A204.1 (cell line): ENCODE measurements at regions not wholly inside any gene's neighbourhood (a gene's known extent, or its start where the extent isn't known, plus 50 kb on each side); places are given as distances from the start of the nearest gene placed in this dataset.
"Not testable (repeated sequence)": the region's sequence is repeated elsewhere in the genome, so short reads cannot be mapped to it uniquely, and the experiment has no call there.

Experiments
- FAIRE-seq: peaks from 2 replicates; lab custom pipeline; 2012; peaks lifted over from hg19 to GRCh38; lab: Jason Lieb, UNC

DNA sequence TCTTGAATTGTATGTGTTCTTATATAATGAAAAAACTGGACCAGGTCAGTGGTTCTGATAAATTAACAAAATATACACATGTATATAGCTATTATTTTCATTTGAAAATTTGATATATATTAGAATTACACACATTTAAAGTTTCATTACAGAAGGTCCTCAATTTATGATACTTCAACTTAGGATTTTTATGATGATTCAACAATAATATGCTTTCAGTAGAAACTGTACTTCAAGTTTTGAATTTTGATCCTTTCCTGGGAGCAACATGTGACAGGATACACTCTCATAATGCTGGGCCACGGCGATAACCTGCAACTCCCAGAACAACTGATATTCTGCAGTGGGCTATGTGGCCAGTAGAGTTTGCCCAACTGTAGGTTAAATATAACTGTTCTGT is 344.7 kb downstream of the TAF11L14 start:
- no peak for FAIRE-seq

DNA sequence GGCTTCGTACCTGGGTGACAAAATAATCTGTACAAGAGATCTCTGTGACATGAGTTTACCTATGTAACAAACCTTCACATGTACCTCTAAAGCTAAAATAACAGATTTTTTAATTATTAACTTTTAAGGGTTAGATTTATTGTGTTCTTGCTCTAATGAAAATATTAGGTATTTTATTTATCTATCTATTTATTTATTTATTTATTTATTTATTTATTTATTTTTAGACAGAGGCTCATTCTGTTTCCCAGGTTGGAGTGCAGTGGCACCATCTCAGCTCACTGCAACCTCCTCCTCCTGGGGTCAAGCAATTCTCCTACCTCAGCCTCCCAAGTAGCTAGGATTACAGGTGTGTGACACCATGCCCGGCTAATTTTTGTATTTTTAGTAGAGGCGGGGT is 348.4 kb downstream of the TAF11L14 start:
- FAIRE-seq = not testable (repeated sequence)

- no peak for FAIRE-seq
Measured at GRCh38 chr5:17989036-17989435, 354.8 kb downstream of the TAF11L14 start.

DNA sequence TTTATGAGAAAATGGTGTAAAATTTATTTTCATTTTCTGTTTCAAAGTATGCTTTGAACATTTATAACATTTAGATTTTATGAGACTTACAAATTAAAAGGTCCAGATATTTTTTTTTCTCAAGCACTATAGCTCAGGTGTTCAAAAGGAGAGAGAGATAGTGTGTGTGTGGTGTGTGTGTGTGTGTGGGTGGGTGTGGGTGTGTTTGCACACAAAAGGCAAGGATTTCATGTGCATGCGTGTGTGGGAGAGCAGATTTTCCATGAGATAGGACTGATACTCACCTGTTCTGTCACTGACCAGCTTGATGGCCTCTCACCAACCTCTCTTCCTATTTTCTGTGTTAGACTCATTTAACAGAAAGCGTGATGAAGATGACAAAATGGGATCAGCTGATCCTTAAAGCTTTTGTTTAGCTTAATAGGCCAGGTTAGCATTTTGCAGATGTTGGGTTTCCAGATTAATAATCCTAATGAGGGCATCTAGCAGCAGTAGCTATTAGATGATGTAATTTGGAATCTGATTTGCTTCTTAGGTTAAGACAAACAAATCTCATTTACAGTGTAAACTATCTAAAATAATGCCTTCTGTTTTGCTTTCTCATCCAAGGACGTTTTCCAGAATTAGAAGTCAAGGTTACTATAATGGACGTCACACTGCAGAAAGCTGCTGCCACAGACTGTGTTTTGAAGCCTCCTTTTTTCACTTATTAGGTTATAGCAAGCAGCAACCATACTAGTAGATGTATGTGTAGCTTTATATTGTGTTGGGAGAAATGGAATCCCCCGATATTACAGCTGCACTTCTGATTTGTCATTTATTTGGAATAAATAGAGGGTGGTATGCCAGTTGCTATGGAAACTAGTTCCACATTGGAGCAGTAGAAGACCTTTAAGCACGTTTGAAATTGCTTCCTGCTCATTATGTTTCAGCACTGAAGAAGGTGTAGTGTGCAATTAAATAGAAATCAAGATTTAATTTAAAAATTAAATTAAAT is 355.6 kb downstream of the TAF11L14 start:
- FAIRE-seq = no peak

DNA sequence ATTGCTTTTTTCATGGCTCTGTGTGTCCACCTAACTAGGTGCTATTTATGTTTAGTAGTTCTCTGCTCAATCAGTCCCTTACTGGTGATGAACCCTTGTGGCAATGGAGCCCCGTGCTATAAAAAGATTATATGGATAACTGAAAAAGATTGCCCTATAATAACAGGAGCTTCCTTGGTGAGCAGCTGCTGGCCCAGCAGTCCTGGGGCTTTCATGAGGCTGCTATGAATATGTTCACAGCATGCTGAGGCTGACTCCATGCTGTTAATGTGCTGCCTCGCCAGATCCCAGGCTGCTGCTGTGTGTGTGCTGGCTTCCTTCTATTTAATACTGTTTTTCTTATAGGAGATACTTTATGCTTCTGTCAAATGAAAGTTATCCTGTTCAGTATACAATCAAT is 357.5 kb downstream of the TAF11L14 start:
- no peak for FAIRE-seq

DNA sequence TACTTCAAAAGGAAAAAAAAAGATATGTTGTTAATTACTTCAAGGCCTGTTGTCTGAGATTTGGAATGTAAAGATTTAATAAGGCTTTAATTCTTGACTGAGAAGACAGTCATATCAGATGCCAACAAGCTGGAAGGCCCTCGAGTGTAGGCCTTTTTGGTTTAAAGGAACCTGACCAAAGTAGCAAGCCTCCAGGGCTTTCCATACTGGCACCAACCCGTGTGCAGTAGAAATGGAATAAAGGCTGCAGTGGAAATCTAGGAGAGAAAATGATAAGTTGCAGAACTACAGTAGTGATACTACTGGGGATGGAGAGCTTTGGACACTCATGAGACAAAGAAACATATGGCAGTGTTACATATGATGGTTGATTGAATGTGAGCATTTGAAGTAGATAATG is 358.0 kb downstream of the TAF11L14 start:
- no peak for FAIRE-seq

GRCh38 chr5:17995997-17996396 is 361.7 kb downstream of the TAF11L14 start:
- FAIRE-seq = no peak

DNA sequence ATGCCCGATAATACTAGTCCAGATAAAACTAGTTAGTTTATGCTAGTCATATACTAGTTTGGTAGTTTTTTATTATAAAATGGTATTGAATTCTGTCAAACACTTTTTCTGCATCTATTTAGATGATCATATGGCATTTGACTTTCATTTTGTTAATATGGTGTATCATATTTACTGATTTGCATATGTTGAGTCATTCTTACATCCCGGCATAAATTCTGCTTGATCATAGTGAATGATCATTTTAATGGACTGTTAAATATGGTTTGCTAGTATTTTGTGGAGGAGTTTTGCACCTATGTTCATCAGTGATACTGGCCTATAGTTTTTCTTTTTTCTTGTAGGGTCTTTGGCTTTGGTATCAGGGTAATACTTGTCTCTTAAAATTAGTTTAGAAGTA is 365.6 kb downstream of the TAF11L14 start:
- FAIRE-seq = no peak

- no peak for FAIRE-seq
Measured at GRCh38 chr5:18000744-18001143, 366.5 kb downstream of the TAF11L14 start.

- FAIRE-seq = no peak
Measured at GRCh38 chr5:18003312-18003711, 369.1 kb downstream of the TAF11L14 start.

DNA sequence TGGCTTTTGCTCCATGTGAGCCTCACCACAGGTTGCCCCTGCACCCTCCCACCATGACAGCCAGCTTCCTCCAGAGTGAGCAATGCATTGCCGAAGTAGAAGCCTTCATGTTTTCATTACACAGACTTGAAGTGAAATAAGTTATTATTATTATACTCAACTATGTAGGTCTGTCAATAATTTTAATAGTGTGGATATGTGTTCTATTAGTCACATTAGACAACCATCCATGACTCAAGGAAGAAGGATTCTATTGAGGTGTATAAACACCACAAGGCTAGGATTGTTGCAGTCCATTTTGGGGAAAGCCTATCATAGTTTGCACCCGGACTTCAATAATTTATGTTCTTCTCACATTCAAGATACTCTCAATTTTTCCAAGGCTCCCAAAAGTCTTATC is 369.5 kb downstream of the TAF11L14 start:
- no peak for FAIRE-seq

DNA sequence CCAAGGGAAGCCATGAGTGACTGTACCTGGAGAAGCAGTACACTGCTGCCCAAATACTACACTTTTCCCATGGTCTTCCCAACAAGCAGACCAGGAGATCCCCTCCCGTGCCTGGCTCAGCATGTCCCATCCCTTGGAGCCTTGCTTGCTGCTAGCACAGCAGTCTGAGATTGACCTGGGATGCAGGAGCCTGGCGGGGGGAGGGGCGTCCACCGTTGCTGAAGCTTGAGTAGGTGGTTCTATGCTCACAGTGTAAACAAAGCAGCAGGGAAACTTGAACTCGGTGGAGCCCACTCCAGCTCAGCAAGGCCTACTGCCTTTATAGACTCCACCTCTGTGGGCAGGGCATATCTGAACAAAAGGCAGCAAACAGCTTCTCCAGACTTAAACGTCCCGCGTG is 372.0 kb downstream of the TAF11L14 start:
- not testable (repeated sequence) for FAIRE-seq

DNA sequence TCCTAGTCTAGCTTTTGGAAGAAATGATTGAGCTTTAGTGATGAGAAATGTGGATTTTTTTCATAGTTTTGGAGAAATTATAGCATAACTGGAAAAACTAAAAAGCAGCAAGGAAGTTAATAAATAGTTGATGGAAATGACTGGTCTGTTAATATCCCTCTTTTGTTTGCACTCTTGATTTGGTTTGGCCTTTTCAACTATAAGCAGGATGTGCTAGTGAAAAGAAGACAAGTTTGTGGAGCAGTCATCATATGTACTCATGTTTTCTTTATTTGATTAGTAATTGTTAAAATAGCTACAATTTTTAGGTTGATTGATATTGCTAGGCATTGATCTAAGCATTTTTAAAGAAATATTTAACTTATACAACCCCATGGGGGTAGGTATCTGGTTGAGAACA is 374.7 kb downstream of the TAF11L14 start:
- FAIRE-seq = no peak

GRCh38 chr5:18010053-18010452 is 375.8 kb downstream of the TAF11L14 start:
- FAIRE-seq = no peak

GRCh38 chr5:18018472-18018871 is 384.2 kb downstream of the TAF11L14 start:
- no peak for FAIRE-seq

- FAIRE-seq = no peak
Measured at GRCh38 chr5:18023275-18023674, 389.0 kb downstream of the TAF11L14 start.

GRCh38 chr5:18023986-18024385 is 389.7 kb downstream of the TAF11L14 start:
- no peak for FAIRE-seq

- FAIRE-seq = no peak
Measured at GRCh38 chr5:18024542-18024941, 390.3 kb downstream of the TAF11L14 start.

DNA sequence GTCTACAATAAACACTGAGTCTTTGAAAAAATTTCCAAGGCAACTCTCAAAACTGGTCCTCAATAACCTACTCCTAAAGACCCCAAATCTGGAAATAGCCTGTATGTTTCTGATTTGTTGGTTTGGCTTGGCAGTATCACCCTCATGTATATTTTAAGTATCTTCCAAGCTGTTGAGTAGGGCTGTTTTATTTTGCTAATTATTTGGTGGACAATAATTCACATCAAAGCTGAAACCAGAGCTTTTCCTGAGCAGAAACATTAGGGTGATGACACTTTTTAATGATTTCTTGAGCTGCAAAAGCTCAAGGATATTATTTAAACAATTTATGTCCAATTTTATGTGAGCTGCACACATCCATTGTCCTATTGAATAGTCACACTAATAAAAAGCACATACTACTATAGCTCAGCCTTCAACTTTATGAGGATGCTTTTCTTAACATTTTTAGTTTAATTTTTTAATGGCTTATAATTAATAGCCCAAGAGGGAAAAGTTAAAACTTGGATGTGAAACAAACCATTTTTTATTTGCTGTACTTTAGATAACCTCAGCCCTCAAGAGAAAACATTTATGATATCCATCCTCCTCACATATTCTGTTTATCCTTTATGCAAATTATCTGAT is 393.1 kb downstream of the TAF11L14 start:
- FAIRE-seq = no peak

GRCh38 chr5:18028036-18028435 is 393.8 kb downstream of the TAF11L14 start:
- FAIRE-seq = no peak

- no peak for FAIRE-seq
Measured at GRCh38 chr5:18032744-18033143, 398.5 kb downstream of the TAF11L14 start.

GRCh38 chr5:18036531-18036930 is 402.3 kb downstream of the TAF11L14 start:
- no peak for FAIRE-seq

DNA sequence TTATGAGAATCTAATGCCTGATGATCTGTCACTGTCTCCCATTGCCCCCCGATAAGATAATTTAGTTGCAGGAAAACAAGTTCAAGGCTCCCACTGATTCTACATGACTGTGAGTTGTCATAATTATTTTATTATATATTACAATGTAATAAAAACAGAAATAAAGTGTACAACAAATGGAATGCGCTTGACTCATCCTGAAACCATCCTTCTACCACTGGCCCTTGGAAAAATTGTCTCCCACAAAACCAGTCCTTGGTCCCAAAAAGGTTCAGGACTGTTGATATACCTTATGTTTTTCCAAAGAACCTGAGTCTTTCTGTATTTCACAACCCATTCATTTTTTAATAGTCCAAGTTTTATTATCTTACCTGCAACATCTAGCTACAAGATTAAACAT is 403.5 kb downstream of the TAF11L14 start:
- FAIRE-seq = no peak

- FAIRE-seq = no peak
Measured at GRCh38 chr5:18043344-18043743, 409.1 kb downstream of the TAF11L14 start.
